Transverse colon (tissue), 3 donors: ENCODE measurements at regions not wholly inside any gene's neighbourhood (a gene's known extent, or its start where the extent isn't known, plus 50 kb on each side); places are given as distances from the start of the nearest gene placed in this dataset.

Experiments used
- CTCF ChIP-seq, 5 experiments: fragments of 200-600 bp in 3 of 5; fragments of 450-650 bp in 2 of 5; sonication (generic) in 3 of 5; IDR thresholded peaks; 1 replicate in 2 of 5; 2 replicates in 3 of 5; pipeline ENCODE4 v1.5.1; 2016 to 2017; ENCODE audit warnings: antibody characterized with exemption in 5 of 5, inconsistent platforms in 3 of 5, mild to moderate bottlenecking in 2 of 5, moderate library complexity in 1 of 5
- EP300 ChIP-seq: sonication (generic); formaldehyde crosslinking; IDR thresholded peaks from one replicate; pipeline ENCODE4 v1.6.1; 2017; ENCODE audit warnings: antibody characterized with exemption, low read depth
- POLR2A ChIP-seq: fragments of 450-650 bp; IDR thresholded peaks from one replicate; pipeline ENCODE4 v1.6.1; 2016; ENCODE audit warnings: antibody characterized with exemption, mild to moderate bottlenecking, moderate library complexity

- TF ChIP-seq CTCF (IDR thresholded peaks at IDR 0.05): no peak
- no peak for TF ChIP-seq POLR2A
- TF ChIP-seq EP300: no peak
These were observed 54.9 kb upstream of the TMEM170B start for GRCh38 chr6:11482616-11483015.
